Stomach (tissue), 4 donors: ENCODE measurements at regions not wholly inside any gene's neighbourhood (a gene's known extent, or its start where the extent isn't known, plus 50 kb on each side); places are given as distances from the start of the nearest gene placed in this dataset.

Experiments
- POLR2AphosphoS5 ChIP-seq, 3 donors: sonication (generic); formaldehyde crosslinking; IDR thresholded peaks; one replicate each; pipeline ENCODE4 v1.6.1; 2016; ENCODE audit warnings: antibody characterized with exemption in 3 of 3
- TF ChIP-seq, protein P1 (sequence below), 7 experiments: fragments of 450-650 bp in 4 of 7; fragments of 200-600 bp in 3 of 7; sonication (generic) in 3 of 7; IDR thresholded peaks; one replicate each; pipeline ENCODE4 v1.5.1; 2016 to 2019; ENCODE audit warnings: antibody characterized with exemption in 7 of 7, control low read depth in 2 of 7, mild to moderate bottlenecking in 1 of 7

DNA sequence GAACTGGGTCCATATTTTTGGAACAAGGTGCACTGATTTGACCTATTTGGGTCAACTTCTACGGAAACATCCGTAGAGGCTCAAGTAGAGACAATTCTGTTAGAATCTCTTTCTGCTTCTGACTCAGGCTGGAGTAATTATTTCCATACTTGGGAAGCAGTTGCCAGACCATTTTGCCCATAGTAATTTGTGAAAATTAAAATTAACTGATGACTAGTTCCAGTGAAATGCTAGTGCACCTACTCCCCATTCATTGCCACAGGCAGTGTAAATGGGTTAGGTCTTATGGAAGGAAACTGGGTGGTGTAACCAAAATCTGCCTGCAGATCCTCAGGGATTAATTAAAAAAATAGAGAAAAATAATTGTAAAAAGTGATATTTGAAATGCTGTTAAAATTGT is 201.1 kb downstream of the TENT4A start:
- TF ChIP-seq, protein P1, sequence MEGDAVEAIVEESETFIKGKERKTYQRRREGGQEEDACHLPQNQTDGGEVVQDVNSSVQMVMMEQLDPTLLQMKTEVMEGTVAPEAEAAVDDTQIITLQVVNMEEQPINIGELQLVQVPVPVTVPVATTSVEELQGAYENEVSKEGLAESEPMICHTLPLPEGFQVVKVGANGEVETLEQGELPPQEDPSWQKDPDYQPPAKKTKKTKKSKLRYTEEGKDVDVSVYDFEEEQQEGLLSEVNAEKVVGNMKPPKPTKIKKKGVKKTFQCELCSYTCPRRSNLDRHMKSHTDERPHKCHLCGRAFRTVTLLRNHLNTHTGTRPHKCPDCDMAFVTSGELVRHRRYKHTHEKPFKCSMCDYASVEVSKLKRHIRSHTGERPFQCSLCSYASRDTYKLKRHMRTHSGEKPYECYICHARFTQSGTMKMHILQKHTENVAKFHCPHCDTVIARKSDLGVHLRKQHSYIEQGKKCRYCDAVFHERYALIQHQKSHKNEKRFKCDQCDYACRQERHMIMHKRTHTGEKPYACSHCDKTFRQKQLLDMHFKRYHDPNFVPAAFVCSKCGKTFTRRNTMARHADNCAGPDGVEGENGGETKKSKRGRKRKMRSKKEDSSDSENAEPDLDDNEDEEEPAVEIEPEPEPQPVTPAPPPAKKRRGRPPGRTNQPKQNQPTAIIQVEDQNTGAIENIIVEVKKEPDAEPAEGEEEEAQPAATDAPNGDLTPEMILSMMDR (IDR thresholded peaks at IDR 0.05) = no peak
- no peak for TF ChIP-seq POLR2AphosphoS5 (IDR thresholded peaks at IDR 0.05)
